Body of pancreas (tissue), 4 donors: ENCODE measurements at regions not wholly inside any gene's neighbourhood (a gene's known extent, or its start where the extent isn't known, plus 50 kb on each side); places are given as distances from the start of the nearest gene placed in this dataset.

Experiments used
- POLR2A ChIP-seq, 3 donors: fragments of 450-650 bp; IDR thresholded peaks; one replicate each; pipeline ENCODE4 v1.6.1; 2016; ENCODE audit warnings: antibody characterized with exemption in 3 of 3, mild to moderate bottlenecking in 2 of 3
- TF ChIP-seq, protein P1 (sequence below), 7 experiments: fragments of 450-650 bp in 4 of 7; fragments of 200-600 bp in 3 of 7; sonication (generic) in 3 of 7; IDR thresholded peaks; one replicate each; pipeline ENCODE4 v1.5.1; 2016 to 2019; ENCODE audit warnings: antibody characterized with exemption in 7 of 7

DNA sequence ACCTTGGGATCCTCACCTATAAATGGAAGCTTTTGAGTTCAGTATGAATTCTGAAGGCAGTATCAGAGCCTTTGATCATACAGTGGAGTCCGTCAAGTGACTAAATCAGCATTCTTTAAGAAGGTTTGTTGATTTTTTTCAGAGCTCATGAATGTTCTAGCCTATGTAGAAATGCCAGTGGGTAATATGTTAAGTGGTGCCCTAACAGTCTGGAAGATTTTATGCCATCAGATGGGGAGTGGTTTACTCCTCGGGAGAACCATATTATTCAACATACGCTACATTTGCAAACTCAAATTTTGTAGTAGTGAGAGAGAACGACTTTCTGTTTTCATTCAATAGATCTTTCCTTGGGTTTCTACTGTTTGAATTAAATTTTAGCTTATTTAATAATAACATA lies 225.0 kb upstream of the ACVR2A start:
- TF ChIP-seq, protein P1, sequence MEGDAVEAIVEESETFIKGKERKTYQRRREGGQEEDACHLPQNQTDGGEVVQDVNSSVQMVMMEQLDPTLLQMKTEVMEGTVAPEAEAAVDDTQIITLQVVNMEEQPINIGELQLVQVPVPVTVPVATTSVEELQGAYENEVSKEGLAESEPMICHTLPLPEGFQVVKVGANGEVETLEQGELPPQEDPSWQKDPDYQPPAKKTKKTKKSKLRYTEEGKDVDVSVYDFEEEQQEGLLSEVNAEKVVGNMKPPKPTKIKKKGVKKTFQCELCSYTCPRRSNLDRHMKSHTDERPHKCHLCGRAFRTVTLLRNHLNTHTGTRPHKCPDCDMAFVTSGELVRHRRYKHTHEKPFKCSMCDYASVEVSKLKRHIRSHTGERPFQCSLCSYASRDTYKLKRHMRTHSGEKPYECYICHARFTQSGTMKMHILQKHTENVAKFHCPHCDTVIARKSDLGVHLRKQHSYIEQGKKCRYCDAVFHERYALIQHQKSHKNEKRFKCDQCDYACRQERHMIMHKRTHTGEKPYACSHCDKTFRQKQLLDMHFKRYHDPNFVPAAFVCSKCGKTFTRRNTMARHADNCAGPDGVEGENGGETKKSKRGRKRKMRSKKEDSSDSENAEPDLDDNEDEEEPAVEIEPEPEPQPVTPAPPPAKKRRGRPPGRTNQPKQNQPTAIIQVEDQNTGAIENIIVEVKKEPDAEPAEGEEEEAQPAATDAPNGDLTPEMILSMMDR (IDR thresholded peaks at IDR 0.05): no peak
- TF ChIP-seq POLR2A (IDR thresholded peaks at IDR 0.05): no peak
